NAMALWA (cell line): ENCODE measurements at regions not wholly inside any gene's neighbourhood (a gene's known extent, or its start where the extent isn't known, plus 50 kb on each side); places are given as distances from the start of the nearest gene placed in this dataset.
A peak's percentile ranks its signal among the peaks of the same experiment; 100 is the strongest.

Experiments
- DNase-seq: peaks from one replicate; pipeline ENCODE4 v3.0.0-alpha.2; 2015; ENCODE audit warnings: low spot score

DNA sequence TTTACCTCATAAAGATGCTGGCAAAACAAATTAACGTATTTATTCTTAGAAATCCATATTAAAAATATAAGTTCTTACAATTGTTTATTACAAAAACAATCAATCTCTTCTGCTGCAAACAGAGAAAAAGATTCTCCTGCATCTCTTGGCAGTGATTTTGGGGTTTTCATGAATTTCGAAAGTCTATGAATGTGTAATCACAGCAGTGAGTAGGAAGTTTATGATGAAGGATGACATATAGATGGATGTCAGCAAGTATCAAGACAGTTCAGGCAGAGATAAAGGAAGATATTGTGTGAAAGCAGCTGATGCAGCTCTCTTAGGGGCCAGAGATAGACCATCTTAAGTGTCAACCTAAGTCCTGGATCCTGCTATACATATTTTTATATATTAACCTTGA lies 196.9 kb upstream of the BANK1 start:
- DNase-seq: no peak

DNA sequence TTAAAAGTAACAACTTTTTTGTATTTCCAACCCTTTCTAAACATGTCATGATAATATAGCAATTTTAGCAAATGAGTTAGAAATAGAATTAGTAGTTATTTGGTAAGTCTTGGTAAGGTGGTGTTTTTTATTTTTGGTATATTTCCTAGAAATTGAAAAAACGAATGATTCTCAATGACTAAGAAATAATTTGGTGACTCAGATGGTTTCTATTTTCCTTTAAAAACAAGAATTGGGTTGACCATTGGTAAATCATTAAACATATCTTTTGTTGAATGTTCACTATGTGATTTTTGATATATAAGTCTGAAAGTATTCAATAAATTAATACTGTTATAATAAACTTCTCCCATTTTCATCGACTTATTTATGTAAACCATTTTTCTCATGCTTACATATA lies 206.2 kb upstream of the BANK1 start:
- DNase-seq: no peak

DNA sequence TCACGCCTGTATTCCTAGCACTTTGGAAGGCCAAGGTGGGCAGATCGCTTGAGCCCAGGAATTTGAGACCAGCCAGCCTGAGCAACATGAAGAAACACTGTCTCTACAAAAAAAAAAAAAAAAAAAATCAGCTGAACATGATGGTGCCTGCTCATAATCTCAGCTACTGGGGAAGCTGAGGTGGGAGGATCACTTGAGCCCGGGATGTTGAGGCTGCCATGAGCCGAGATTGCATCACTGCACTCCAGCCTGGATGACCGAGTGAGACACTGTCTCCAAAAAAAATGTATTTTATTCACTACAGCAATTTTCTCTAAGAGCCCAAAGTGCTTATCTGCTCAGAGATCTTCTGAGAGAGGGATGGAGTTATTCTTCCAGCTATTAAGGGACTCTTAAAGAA lies 215.8 kb upstream of the PPP3CA start:
- DNase-seq: no peak

DNA sequence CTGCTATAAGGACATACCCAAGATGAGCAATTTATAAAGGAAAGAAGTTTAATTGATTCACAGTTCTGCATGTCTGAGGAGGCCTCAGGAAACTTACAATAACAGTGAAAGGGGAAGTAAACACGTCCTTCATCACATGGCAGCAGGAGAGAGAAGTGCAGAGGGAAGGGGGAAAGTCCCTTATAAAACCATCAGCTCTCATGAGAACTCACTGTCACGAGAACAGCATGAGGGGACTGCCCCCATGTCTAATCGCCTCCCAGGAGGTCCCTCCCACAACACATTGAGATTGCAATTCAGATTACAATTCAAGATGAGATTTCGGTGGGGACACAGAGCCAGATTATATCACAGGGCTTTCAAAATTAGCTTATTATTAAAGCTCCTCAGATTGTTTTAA lies 209.5 kb upstream of the PPP3CA start:
- DNase-seq: peak; percentile 31

DNA sequence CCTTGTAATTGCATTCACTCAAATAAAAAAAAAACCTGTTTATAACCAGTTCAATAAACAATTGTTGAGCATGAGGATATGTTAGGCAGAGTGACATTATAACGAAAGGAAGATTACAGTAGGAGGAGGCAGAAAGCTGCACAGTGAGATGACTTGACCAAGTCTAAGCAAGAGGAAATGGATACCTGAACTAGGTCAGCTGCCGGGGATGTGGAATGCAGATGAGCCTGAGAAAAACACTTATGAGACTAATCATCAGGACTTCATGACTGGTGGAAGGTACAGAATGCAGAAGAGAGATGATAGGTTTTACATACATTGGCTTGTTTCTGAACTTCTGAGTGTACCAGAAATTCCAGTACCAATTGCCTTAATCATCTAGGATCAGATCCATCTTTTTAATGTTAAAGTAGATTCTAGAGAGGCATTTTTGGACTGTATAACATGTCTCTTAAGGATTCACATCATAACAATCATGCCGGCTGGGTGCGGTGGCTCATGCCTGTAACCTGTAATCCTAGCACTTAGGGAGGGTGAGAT lies 208.1 kb upstream of the PPP3CA start:
- no peak for DNase-seq

DNA sequence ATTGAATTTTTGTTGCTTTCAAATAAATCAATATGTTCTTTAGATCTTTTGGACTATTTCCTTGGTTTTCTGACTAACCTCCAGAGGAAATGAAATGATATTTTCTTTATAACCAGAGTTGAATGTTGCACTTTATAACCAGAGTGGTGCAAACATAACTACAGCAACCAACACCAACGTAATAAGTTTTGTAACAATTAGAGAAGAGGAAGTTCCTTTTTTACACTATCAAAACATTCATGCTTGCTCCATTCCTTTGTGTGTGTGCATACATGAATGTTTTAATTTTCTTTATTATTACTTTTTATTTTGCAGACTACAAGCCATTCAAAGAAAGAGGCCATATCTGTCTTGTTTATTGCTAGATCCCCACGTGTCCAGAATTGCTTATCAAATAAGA lies 193.0 kb upstream of the PPP3CA start:
- no peak for DNase-seq

DNA sequence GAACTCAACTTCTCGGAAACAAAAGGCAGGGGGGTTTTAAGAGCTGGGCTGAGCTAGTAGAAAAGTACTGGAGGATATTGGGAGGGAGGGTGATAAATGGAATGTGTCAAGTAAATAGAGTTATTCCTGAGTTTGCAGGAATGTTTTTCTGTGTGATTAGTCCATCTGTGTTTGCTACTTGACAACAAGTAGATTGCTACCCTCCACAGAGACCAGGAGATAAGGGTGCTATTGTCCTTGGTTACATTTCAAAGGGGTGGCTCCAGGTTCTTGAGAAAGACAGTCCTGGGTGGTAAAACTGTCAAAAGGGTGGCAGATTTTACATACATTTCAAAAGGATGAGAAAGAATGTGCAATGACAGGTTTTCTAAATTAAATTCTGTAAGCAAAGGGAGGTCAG lies 181.2 kb upstream of the PPP3CA start:
- no peak for DNase-seq

DNA sequence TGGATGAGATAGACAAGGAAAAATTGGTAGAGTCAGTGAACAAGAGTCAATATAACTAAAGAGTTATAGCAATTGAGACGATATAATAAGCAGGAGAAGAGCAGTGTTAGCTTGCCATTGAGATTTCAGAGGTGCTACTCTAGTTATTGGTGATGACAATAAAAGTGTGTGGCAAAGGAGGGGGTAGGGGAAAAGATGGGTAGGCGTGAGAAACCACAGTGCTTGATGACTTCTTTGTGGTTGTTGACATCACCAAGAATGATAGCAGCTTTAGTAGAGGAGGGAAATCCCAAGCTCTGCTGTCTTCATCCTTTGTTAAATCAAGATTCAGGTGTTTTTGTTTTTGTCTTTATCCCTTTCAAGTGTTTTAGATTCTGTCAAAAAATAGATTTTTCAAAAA lies 179.9 kb upstream of the PPP3CA start:
- DNase-seq: no peak

DNA sequence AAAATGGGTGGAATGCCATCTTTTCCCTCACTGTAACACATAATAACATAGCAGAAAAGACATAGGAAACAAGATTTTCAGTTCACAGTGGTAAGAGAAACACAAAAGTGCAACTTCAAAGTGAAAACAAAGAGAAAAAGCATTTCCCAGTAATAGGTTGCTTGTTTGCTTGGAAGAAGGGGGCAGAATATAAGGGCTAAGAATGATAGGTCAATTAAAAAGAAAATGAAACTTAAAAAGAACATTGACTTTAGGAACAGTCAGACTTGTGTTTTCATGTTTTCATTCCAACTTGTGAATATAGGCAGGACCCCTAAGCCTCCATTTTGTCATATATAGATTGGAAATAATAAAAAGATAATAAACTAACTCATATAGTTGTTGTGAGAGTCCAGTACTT lies 168.2 kb upstream of the PPP3CA start:
- no peak for DNase-seq

DNA sequence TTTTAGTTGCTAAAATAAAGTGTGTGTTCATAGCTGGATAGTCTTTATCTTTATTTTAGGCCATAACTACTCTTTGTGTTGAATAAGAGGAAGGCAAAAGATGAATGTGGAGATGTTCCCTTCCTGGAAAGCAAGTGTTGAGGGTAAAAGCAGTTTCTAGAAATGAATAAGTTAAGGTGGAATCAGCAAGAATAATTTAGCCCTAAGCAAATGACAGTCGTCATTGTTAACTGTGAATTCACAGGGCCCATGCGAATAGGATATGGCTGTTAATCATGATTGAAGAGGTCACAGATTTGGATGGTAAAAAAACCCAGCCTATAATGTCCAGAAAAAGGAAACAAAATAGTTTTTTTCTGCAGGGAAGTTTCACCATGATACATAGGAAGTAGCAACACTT lies 167.8 kb upstream of the PPP3CA start:
- DNase-seq: no peak

DNA sequence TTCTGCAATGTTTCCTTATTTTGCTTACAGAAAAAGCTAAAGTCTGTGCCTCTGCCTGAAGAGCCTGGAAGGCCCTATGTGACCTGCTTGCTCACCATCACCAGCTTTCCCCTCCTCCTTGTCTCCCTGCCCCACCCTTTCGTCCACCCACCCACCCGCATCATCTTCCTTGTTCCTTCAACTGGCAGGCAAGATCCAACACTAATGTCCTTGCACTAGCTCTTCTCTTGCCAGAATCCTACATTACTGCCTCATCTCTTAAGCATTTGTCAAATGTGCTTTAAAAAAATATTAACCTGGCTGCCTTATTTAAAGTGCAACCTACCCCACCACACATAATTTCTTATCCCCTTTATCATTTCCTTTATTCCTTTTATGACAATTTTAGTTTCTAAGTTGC lies 165.1 kb upstream of the PPP3CA start:
- no peak for DNase-seq

DNA sequence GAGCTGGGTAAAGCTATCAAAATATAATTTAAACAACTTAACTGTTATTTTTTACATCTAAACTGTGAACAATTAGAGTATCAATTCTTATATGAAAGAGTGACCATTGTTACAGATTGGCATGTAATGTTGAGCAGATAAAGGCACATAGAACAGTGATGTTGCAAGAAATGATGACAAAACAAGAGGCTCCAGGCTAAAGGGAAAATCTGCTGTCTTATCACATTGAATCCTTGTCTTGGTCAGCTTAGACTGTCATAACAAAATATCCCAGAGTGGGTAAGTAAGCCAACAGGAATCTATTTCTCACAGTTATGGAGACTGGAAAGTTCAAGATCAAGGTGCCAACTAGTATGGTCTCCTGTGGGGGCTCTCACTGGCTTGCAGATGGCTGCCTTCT lies 154.1 kb upstream of the PPP3CA start:
- DNase-seq: no peak

DNA sequence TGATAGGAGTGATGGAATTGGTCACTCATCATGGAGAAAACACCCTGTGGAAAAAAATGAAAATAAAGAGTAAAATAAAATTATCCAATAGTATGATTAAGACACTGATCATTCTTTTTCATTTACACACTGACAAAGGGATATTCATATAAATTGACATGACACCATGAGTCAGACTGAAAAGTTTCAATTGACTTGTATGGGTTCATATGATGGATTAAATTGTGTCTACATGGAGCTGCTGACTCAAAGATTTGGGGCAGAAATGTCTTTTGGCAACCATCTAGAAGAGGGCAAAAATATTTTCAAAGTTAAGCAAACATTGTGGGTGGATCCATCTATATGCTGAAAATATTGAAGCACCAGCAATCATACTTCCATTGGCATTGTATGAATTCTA lies 153.4 kb upstream of the PPP3CA start:
- no peak for DNase-seq

DNA sequence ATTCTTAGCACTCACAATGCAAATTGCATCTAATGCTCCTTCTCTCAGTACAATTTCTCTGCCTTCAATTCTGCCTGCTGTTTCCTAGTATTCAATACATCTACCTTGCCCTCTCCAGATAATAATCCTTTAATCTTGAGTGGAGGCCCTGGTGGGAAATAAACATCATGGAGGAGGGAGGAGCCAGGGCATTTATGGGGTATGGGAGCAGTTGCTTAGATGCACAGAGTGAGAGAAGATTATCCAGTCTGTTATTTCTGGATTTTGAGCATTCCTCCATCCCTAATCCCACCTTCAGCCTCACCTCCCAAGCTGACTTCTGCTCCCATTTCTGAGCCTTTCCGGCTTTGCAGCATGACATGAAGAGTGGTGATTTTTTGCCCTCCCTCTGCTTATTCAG lies 127.9 kb upstream of the PPP3CA start:
- DNase-seq: no peak

DNA sequence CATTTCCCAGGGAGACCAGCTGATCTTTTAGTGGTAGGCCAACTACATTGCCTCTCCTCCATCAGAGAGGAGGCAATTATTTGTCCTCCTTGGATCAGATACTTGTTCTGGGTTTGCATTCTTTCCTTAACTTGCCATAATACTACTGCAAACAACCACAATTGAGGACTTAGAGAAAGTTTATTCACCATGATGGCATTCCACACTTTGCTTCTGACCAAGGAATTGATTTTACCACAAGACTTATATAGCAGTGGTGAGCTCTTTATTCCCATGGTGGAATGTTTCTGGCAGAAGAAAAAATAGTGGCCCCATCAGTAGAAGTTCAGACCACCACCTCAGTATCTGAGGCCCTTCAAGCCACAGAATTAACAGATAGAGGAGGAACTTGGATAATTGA lies 123.9 kb upstream of the PPP3CA start:
- no peak for DNase-seq

DNA sequence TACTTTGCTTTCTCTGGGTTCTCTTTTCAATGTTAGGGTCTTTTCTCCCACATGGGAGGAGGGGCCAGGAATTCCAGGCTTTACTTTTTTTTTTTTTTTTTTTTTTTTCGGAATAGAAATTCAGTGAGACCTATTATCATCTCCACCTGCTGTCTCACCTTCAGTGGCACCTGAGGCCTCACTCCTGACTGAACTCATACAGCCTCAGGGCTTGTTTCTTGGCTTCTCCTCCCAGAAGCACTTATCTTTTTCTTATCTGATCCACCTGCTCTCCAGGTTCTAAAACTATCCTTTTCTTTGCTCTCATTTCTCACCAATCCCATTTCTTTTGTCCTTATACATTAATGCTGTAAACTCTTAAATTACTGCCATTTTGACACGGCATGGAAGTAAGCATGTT lies 117.3 kb upstream of the PPP3CA start:
- DNase-seq: no peak

DNA sequence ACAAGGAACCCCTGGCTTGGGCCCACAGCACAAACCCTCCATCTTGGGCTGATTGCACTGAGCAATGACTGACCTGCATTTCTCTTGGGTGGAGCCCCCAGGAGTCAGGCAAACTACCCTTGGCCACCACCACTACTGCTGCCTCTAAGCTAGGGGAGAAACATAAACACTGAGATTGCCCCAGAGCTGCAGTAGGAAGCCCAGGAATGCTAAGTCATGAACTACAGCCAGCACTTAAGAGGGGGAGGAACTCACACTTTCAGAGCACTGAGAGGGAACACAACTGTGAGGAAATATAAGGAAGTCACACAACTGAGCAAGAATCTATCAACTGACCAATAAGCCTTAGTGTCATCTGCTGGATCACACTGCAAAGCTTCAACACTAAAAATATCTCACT lies 111.6 kb upstream of the PPP3CA start:
- DNase-seq: no peak

DNA sequence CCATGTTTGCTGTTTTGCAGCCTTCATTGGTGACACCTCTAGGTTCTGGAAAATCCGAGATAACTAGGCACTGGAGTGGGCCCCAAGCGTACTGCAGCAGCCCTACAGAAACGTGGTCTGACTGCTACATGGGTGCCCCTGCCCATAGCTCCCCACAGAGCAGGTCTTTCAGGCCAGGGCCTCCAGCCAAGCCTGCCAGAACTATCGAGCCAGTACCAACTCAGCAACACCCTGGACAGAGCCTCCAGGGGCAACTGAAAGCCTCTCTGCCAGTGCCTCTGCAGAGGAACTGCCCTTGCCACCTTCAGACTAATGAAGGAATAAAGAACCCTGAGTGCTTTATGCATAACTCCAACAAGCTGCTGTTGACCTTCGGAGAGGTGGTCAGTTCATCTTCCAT lies 111.1 kb upstream of the PPP3CA start:
- no peak for DNase-seq

DNA sequence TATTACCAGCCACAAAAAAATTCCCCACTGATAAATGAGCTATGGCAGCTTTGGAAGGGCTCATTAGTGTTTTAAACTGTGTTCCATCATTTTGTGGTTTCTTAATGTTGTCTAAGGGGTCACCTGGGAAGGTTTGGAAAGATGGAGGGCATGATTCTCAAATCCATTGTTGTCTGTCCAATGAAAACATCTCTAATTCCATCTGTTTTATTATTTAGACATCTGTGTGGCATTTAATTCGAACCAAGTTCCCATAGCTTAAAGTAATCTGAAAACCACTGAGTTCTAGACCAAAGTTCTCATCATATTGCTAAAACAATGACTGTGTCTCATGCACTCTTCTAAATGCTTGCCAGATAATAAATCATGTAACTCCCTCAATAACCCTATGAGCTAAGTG lies 103.8 kb upstream of the PPP3CA start:
- DNase-seq: no peak

DNA sequence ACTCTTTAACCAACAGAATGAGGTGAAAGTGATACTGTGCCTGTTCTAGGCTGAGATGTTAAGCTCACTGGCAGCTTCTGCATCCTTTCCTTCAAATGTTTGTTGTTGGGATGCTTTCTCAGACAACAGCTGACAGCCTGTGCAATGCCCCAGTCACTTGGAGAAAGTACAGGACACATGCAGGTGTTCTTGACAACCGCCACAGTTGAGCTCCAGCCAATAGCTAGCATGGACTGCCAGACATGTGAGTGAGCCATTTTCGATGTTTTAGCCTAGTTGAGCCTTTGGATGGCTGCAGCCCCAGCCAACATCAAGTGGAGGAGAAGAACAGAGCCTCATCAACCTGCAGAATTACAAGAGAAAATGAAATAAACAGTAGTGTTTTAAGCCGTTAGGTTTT lies 94.1 kb upstream of the PPP3CA start:
- no peak for DNase-seq

DNA sequence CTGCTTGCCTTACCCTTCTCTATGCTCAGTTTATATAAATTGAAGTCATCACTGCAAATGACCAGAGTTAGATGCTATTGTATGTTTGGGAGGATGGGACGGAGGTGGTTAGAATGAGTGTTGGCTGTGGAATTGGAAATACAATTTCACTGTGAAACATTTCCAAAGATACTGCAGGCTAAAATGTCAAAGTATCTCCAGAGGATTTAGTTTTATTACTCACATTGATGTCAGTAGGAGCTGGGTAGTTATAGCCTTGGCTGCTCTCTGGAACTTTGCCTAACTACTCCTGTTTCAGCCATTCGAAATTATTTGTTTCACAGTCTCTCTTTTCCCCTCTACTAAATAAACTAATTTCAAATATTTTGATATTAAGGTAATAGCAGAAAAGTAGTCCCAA lies 92.6 kb upstream of the PPP3CA start:
- no peak for DNase-seq

DNA sequence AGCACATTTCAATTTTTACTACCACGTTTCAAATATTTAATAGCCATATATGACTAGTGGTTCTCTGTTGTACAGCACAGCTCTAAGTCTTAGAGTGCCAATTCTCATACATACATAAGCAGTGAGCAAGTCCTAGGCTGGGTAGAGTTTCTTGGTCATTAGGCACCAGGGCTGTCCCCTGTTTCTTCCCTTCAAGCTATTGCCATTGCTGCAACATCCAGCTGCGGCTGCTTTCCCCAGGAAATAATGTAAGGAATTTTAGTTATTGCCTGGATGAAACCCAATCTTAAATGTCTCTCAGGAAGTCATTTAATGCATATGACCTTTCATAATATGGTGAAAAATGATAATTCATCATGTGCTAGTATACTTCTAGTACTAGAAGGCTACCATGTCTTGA lies 74.1 kb upstream of the PPP3CA start:
- no peak for DNase-seq

DNA sequence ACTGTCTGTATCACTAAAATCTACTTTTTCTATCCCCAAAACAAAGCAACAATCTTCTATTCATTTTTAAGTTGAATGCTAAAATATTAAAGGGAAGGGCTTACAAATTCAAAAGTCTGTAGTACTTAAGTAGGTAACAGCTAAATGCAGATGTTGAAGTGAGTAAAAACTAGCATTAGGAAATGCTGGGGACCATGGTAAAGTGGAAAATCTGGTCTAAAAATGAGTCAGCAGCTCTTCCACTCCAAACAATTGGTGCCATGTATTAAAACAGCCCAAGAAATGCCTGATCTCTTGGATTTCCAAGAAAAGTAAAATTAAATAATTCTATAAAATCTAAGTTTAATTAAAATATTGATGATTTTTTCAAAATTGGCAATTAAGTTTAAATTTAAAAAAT lies 73.3 kb upstream of the PPP3CA start:
- no peak for DNase-seq

DNA sequence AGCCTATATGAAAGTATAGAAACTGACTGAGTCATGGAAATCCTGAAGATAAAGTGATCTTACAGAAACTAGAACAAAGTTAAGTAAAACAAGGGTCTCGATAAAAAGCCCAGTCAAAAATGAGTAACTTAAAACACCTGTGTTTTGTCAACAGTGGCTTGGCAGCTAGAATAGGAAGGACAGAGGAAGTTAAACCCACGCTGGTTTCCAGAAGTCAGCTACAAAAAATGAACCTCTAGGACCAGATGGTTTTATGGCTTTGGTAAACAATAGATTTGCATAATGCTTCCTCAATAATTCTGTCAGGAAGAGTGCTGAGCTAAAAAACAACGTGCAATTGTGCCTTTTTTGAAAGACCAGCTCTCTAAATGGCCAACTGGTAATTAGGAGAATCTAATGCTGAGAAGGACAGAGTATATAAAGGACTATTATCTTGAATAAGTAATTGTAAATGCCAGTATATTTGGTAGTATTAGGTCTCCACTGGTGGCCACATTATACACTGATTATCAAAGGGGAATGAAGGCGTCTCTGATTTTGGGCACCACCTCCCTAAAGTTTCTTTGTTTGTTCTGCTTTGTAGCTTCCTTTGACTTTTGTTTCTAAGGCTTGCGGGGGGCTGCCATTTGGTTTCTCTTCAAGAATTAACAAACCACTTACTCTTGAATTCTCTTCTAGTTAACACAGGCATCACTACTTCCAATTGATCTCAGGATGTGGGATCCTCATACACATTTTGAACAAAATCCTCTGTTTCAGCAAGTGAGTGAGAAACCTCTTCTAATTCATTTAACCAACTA lies 72.2 kb upstream of the PPP3CA start:
- DNase-seq: peak; percentile 43
